HG03095 (cell line): ENCODE measurements at regions not wholly inside any gene's neighbourhood (a gene's known extent, or its start where the extent isn't known, plus 50 kb on each side); places are given as distances from the start of the nearest gene placed in this dataset.

Experiments
- ATAC-seq: cut with Tn5 transposase; IDR thresholded peaks from one replicate; pipeline ENCODE4 v1.9.1; 2021; ENCODE audit warnings: moderate library complexity; ENCODE audit not compliant: unreplicated experiment

DNA sequence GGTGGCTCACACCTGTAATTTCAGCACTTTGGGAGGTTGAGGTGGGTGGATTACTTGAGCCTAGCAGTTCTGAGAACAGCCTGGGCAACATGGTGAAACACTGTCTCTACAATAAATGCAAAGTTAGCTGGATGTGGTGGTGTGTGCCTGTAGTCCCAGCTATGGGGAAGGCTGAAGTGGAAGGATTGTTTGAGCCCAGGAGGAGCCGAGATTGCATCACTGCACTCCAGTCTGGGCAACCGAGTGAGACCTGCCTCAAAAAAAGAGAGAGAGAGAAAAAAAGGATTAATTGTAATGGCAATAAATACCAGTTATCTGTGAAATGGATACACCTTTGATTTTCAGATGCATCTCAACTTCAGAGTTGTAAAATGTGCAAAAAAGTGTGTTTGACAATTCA, 58.8 kb downstream of the SPRY1 start:
- no peak for ATAC-seq

DNA sequence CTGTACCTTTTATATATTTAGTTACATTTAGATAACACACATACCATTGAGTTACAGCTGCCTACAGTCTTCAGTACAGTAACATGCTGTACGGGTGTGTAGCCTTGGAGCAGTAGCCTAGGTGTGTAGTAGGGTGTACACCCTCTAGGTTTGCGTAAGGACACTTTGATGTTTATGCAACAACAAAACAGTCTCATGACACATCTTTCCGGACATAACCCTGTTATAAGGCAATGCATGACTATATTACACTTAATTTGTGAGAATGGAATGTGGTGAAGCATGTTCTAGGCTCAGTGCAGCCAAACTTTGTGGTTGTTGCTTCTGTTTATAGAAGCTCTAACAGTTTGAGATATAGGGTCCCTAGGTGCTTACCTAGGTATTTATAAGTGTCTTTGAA, 65.4 kb downstream of the SPRY1 start:
- ATAC-seq: no peak

DNA sequence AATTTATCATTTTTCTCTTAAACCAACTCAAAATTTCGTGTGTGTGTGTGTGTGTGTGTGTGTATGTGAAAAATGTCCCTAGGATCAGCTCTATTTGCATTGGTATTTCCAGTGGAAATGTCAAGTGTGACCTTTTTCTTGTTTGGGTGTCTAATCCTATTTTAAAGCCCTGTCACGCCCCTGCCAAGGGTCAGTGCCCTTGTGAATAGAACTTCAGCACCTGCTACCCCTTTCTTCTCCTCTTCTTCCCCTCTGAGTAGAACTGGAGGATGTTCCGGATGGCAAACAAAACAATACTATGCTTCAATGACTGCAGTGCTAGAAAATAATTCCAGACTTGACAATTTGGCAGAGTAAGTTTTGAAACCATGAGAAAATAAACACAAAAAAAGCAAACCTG, 67.3 kb downstream of the SPRY1 start:
- ATAC-seq: no peak

DNA sequence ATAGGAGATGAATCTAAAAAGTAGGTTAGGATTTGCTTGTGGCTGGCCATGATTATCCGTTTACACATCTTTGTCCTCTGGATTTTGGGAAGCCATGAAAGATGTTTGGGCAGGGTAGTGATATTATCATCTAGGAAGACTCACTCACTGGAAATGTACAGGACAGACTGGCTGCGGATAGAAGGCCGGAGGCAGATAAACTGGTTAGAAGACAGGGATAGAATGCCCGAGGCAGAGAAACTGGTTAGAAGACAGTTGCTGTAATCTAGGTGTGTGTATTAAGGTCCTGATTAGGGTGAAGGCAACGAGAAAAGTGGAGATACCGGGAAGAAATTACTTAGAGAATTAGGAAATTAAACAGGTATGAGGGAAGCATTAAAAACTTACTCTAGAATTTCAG, 68.8 kb downstream of the SPRY1 start:
- ATAC-seq: no peak

DNA sequence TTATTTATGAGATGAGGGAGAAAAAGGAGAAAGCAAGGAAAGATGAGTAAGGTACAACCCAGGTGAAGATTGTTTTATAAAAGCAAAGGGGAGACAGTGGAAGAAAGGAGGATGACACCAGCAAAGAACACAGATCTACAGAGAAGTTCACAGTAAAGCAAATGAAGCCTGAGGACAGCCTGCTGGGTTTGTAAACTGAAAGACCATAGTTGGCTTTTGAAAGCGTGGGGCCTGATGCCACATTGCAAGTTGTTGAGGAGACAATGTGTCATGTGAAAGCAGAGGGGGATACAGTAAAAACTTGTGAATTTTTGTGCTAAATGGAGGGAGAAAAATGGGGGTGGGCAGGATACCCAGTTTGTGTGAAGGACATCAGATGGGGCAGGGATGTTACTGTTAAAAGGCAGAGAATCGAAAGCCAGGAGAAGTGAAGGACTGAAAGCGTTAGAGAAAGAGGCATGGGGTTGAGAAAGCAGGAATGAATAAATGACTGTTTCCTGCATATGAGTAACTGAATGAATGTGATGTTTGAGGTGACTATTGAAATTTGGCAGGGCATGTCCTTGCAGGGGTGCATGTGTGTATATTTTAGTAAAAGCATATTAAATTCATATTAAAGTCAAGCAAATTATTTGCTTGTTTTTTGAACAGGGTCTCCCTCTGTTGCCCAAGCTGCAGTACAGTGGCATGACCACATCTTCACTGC, 69.6 kb downstream of the SPRY1 start:
- ATAC-seq: no peak

DNA sequence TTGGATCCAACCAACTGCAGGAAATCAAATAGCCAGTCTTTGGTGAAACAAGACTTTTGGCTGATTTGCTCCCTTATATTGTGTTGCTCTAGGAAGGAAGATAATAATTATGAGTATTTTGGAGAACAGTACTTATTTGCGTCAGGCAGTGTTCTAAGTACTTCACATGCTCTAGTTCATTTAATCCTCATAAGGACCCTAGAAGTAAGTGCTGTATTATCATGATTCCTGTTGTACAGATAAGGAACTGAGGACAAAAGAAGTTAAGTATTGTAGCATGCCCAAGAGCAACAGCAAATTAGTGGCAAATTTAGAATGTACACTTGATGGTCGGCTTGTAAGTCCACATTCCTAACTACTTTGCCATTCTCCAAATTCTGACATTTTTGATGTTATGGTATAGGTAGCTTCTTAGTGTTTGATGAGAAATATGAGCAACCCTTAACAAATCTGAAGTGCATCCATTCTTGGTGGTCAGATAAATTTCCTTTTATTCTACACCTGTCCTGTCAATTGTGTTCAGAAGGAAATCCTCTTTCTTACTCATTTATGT, 72.0 kb downstream of the SPRY1 start:
- ATAC-seq: no peak

DNA sequence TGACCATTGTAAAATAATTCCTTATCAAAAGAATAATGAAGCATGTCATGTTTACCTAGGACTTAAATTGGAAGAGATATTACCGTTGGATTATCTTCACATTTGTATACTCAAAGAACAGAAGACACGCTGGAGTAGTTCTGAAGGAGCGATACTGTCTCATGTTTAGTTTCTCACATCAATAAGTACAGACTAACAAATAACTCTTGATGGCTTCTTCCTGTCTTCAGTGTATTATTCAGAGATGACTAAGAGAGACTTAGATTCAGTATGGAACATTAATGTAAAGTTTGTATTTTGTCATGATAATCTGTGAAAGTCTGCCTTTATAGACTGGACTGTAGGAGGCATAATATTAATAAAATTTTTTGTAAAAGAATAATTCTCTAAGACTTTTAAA, 72.7 kb downstream of the SPRY1 start:
- no peak for ATAC-seq

DNA sequence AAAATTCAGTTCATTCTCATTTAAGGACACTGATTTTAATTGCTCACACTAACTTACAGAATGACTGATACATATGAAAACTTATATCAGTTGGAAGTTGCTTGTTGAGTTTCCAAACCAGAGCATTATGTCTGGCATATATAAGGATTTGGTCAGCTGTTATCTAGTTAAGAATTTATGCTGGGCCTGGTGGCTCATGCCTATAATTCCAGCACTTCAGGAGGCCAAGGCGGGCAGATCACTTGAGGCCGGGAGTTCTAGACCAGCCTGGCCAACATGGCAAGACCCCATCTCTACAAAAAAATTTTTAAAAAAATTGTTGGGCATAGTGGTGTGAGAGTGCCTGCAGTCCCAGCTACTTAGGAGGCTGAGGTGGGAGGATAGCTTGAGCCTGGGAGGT, 73.1 kb downstream of the SPRY1 start:
- no peak for ATAC-seq

DNA sequence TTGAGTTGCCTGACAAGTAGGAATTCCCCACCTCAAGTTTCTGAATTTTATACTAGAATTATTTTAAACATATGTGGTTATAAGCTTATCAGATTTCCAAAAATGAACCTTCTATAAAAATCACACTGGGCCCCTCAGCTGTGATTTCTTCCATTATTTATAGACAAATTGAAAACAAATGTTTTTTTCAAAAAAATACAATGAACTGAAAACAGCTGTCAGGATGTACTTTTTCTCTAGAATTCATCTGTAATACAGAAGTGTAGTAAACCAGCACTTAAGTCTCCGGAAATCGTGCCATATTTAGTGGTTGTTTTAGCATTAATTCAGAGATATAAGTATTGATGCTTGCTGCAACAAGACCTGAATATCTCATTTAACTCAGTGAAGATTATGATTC, 74.0 kb downstream of the SPRY1 start:
- ATAC-seq: no peak

DNA sequence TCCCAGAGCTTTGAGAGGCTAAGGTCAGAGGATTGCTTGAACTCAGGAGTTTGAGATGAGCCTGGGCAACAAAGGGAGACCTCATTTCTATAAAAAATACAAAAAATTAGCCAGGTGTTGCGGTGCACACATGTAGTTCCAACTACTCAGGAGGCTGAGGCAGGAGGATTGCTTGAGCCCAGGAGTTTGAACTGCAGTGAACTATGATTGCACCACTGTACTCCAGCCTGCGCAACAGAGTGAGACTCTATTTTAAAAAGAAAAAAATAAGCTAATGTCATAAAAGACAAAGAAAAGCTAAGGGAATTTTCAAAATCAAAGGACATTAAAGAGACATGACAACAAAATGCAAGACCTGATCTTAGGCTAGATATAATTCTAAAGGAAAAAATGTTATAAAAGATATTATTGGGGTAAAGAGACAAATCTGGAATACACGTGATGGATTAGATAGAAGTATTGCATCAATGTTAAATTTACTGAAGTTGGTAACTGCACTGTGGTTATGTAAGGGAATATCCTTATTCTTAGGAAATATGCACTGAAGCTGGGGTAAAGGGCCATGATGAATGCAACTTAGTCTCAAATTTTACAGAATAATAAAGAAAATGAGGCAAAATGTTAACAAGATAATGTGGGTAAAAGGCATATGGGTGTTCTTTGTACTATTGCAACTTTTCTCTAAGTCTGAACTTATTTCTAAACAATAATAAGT, 75.2 kb downstream of the SPRY1 start:
- ATAC-seq: no peak

DNA sequence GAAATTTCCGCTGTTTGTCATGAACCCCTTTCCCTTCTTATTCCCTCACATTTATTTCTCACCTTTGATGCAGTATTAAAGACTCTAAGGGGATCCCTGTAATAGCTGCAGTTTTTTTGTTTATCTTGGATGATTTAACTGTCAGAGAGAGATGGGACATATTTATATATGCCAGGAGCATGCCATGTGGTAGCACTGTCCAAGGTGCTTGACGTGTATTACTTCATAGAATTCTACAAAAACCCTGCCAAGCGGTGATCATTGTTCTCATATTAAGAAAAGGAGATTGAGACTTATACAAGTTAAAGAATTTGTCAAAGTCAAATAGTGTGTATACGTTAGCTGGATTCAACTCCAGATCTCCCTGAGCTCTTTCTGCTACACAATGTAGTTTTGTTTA, 78.2 kb downstream of the SPRY1 start:
- ATAC-seq: no peak

DNA sequence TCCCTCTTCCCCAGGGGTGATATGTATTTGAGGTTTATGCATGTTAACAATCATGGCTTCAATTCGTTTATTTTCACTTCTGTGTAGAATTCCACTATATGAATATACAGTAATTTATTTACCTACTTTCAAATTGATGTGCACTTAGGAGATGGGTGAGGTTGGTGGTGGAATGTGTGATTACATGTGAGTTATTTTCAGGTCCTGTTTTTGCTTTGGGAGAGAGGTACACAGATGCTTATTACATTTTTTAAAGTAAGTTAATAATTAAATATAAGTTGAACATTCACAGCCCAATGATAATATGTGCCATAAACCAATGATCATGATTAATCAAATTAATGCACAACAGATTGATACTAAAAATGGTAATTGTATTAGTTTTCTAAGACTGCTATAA, 79.5 kb downstream of the SPRY1 start:
- no peak for ATAC-seq

DNA sequence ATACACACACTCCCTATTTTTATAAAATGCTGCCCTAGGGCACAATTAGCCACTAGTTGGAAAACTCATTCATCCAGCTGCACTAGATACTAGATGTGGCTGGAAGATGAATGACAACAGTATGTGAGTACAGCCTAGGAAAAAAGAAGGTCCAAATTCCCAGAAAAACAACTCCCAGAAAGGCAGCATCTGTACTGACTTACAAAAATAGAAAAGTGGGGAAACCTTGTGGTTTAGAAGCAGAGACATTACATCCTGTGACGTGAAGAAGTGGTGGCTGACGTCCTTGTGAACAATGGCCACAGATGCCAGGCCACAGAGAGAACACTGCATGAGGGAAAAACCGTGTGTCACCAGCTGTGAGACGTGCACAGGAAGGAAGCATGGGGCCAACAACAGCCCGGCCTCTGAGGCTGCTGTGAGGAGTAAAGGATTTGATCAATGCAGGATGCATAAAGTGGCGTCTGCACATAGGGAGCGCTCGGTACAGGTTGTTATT, 81.2 kb downstream of the SPRY1 start:
- no peak for ATAC-seq

DNA sequence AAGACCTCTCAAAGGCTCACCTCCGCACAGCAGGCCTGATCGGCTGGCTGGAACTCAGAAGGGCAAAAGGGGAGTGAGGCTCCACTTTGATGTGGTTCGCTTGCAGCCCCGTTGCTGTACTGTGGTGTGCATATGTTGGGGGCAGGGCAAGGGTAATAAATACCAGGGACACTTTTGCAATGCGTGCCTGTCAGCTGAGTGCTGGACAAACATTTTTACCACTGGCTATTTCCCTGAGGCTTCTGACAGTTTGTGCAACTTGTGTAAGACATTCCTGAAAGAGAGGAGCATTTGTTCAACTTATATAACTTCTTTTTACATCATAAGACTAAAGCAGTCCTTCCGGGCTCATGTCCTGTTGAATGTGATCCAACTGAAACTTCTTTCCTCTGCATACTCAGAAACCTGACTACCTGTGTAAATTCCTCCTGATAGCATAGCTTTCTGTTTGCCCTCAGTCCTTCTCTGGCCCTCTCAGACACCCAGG, 82.3 kb downstream of the SPRY1 start:
- no peak for ATAC-seq

DNA sequence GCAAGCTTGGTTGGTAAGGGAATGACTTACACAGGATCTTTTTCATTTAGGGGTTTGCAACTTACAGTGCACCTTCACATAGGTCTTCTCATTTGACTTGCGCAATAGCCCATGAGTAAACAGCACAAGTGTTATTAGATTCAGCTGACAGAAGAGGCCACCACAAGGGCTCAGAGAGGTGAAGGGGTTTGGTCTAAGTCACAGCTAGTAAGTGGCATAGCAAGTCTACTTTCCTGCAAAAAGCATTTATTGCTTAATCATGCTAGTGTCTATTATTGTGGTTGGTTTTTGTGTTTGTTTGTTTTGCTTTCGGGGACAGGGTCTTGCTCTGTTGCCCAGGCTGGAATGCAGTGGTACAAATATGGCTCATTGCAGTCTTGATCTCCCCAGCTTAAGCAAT, 83.3 kb downstream of the SPRY1 start:
- no peak for ATAC-seq

DNA sequence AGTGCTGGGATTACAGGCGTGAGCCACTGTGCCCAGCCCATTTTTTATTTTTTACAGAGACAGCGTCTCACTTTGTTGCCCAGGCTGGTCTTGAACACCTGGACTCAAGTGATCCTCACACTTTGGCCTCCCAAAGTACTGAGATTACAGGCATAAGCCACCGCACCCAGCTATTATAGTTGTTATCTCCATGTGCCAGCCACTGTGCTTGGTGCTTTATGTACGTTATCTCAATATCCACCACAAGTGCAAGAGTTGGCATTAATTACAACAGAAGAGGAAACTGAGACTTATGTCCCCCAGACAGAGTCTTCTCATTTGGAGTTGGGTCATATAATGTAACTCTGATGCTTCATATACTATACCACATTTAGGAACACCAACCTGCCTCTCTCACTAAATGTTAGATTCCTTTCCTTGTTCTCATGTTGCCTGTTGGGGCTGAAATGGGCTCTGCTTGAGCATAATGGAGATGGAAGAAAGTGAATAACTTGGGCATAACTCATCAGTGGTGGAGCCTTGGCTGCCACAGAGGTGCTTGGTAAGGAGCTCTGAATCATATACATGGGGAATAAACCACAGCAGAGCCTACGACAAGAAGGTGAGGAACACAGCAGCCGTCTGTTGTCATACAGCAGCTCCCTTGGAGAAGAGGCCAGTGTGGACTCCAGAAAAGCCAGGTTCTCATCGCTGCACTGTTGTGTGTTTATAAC, 84.3 kb downstream of the SPRY1 start:
- no peak for ATAC-seq

DNA sequence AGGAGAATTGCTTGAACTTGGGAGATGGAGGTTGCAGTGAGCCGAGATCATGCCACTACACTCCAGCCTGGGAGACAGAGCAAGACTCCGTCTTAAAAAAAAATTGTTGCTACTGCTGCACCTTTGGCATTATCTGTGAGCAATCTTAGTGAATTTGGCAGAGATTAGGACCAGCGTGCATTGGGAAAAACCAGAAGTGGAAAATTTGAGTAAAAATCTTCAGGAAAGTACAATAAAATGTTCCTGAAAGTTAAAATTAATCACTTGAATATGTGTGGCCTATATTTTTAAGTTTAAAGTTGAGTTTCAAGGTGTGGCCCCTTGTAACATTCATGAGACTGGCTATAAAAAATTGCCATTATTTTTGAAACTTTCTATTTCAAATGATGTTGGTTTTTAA, 85.1 kb downstream of the SPRY1 start:
- no peak for ATAC-seq

DNA sequence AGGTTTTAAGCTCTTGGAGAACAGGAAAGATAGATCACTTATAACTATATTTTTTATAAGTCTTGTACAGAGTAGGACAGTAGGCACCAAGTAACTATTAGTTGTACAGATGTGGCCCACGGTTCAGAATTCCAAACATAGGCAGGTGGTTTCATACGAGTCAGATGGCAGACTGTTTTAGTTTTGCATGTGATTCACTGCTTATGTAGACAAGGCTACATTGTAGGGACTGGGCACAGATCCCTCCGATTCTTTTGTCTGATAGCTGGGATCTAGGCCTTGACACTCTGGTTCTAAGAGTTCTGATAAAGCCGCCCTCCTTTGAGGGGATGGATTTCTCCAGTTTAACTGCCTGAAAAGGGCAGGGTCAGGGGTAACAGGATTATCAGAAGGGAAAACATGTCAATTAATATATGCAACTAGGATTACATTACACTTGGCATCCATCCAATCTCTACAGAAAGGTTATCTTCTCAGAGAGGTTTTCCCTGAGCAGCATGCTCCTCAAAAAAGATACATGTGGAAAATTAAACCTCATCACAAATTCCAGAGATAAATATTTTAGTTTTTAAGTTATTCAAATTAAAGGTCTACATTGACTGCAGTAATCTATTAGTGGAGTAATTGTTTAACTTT, 87.8 kb downstream of the SPRY1 start:
- no peak for ATAC-seq

DNA sequence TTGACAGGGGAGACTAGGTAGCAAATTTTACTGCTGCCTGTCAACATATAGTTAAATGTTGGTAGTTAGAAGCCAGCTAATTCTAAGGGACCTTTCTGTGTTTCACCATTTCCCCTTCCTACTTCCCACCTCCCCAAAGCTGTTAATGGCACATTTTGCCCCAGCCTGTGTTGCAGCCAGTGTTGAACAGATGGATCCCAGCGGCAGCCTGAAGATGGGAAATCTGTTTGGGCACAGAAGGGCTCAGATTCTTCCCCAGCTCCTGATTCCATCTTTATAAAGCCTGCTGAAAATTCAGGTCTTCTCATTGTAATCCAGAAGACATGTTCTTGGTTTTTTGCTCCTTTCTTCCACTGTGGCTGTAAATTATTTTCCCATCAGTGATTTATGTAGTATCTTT, 89.0 kb downstream of the SPRY1 start:
- ATAC-seq: no peak

DNA sequence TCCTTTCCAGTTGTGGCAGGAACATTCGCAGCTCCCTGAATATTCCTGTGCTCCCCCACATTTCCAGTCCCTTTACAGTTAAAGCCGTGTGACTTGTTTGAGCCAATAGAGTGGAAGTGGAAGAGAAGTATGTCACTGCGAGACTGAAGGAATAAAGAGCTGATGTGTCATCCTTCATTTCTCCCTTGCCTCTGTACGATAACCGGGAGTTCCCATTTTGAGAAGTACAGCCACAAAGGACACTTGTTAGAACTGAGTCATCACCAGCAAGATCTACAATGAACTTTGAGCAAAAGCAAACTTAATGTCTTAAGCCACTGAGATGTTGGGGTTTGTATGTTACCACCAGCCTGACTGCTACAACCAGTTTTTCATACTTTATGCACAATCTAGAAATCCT, 92.3 kb downstream of the SPRY1 start:
- ATAC-seq: no peak

DNA sequence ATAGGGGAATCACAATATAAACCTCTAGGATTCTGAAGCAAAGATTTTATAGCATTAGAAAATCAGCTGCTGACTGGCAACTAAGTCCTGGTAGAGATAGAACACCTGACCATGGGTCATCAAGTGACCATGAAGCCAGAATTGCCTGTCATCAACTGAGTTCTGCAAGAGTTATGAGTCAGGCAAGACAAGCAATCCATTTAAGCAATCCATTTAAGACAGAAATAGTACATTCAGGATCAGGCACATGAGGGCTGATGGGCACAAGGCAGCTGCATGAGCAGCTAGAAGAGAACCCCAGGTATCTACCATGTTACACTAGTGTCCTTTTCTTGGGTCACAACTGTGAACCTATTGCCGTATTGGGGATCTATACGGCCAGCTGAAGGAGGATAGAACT, 98.9 kb downstream of the SPRY1 start:
- ATAC-seq: no peak
